Type B pancreatic cell (in vitro differentiated cells): ENCODE measurements at regions not wholly inside any gene's neighbourhood (a gene's known extent, or its start where the extent isn't known, plus 50 kb on each side); places are given as distances from the start of the nearest gene placed in this dataset.

Experiments
- DNase-seq: peaks from one replicate; pipeline ENCODE4 v3.0.0; 2021; ENCODE audit warnings: mixed read lengths; ENCODE audit not compliant: unreplicated experiment; ENCODE audit errors: extremely low spot score
- H3K27ac Mint-ChIP-seq: 2 replicates; pipeline ENCODE4 v1.8.0; 2021; ENCODE audit warnings: mild to moderate bottlenecking, mixed read lengths
- H3K27me3 Mint-ChIP-seq: 2 replicates; pipeline ENCODE4 v1.8.0; 2021; ENCODE audit warnings: mixed read lengths
- H3K36me3 Mint-ChIP-seq: 2 replicates; pipeline ENCODE4 v1.8.0; 2021; ENCODE audit warnings: mixed read lengths
- H3K4me1 Mint-ChIP-seq: one replicate; pipeline ENCODE4 v1.8.0; 2021; ENCODE audit warnings: mixed read lengths; ENCODE audit not compliant: unreplicated experiment
- H3K4me3 Mint-ChIP-seq: 2 replicates; pipeline ENCODE4 v1.8.0; 2021; ENCODE audit warnings: mild to moderate bottlenecking, mixed read lengths
- H3K9me3 Mint-ChIP-seq: 2 replicates; pipeline ENCODE4 v1.8.0; 2021; ENCODE audit warnings: mixed read lengths
- TF ChIP-seq, protein P1 (sequence below): fragments of 200-600 bp; sonication (generic); conservative IDR thresholded peaks from 2 replicates; pipeline ENCODE4 v1.5.0; 2021; ENCODE audit warnings: antibody characterized with exemption, mild to moderate bottlenecking

DNA sequence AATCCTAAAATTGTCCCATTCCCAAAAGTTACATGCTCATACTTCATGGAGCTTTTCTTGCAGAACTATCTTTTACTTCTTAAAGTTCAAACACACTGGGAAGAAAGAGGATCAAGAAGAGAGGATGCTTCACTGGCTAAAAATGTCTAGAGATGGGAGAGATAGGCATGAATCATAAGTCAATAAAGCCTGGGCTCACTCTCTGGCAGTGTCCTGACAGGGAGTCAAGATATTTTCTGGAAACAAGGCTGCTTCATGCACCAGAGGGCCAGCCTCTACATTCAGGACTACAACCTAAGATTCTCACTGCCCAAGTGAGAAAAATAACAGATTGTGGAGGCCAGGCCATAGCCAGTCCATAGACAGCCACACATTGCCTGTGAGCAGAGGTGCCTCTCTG is 1358.4 kb downstream of the EFNA5 start:
- no peaks in the 10 kb centered on the region for H3K27me3 Mint-ChIP-seq
- no peak overlapping the region for H3K27ac Mint-ChIP-seq
- no peaks in the 10 kb centered on the region for H3K9me3 Mint-ChIP-seq
- no peak for DNase-seq
- TF ChIP-seq, protein P1, sequence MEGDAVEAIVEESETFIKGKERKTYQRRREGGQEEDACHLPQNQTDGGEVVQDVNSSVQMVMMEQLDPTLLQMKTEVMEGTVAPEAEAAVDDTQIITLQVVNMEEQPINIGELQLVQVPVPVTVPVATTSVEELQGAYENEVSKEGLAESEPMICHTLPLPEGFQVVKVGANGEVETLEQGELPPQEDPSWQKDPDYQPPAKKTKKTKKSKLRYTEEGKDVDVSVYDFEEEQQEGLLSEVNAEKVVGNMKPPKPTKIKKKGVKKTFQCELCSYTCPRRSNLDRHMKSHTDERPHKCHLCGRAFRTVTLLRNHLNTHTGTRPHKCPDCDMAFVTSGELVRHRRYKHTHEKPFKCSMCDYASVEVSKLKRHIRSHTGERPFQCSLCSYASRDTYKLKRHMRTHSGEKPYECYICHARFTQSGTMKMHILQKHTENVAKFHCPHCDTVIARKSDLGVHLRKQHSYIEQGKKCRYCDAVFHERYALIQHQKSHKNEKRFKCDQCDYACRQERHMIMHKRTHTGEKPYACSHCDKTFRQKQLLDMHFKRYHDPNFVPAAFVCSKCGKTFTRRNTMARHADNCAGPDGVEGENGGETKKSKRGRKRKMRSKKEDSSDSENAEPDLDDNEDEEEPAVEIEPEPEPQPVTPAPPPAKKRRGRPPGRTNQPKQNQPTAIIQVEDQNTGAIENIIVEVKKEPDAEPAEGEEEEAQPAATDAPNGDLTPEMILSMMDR = no peak
- peaks cover 5% of the 10 kb centered on the region for H3K4me1 Mint-ChIP-seq
- H3K36me3 Mint-ChIP-seq = no peaks in the 10 kb centered on the region
- no peak overlapping the region for H3K4me3 Mint-ChIP-seq

DNA sequence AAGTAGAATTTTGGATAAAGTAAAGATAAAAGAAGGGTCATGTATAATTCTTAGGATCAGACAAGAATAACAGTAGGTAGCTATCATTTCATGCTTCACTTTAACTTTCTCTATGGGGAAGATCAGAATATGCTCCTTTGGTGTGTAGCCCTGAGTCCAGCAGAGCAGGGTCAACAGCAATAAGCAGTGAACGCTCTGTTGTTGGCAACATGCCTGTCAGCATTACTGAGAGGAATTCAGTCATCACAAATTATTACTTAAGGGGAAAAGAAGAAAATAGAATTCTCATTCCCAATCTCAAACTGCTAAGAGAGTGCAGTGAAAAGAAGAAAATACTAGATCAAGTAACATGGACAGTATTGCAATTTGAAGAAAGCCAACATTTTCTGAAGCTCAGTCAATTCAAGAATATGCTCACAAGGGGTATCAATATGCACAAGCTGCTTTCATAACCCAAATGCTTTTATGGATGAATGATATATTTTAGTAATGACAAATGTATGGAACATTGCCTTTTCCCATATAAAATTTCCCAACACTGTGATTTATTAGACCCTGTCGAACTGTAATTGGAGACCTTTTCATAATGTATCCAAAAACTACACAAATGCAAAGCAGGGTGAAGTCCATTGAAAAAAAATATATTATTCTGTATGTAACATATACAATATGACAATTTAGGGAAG is 1359.4 kb downstream of the EFNA5 start:
- H3K4me1 Mint-ChIP-seq = peaks cover 5% of the 10 kb centered on the region
- TF ChIP-seq, protein P1 = no peak
- no peak overlapping the region for H3K4me3 Mint-ChIP-seq
- H3K9me3 Mint-ChIP-seq = no peaks in the 10 kb centered on the region
- no peak overlapping the region for H3K27ac Mint-ChIP-seq
- H3K27me3 Mint-ChIP-seq = no peaks in the 10 kb centered on the region
- no peak for DNase-seq
- H3K36me3 Mint-ChIP-seq = no peaks in the 10 kb centered on the region

DNA sequence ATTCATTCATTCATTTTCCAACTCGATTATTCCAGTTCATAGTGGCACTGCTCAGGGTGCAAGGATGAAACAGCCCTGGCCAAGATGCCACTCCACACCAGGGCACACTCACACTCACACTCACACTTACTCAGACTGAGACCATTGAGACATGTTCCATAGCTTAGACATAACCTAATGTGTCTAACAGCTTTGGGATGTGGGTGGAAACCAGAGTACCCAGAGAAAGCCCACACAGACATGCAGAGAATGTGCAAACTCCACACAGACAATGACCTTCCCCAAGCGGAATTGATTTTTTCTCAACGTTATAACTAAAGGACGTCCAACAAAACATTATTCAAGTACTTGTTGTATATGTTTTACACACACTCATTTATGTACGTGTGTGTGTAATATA is 1363.5 kb downstream of the EFNA5 start:
- Mint-ChIP-seq H3K4me3 (no peak overlapping the region), H3K27ac (no peak overlapping the region)
- TF ChIP-seq, protein P1 = no peak

DNA sequence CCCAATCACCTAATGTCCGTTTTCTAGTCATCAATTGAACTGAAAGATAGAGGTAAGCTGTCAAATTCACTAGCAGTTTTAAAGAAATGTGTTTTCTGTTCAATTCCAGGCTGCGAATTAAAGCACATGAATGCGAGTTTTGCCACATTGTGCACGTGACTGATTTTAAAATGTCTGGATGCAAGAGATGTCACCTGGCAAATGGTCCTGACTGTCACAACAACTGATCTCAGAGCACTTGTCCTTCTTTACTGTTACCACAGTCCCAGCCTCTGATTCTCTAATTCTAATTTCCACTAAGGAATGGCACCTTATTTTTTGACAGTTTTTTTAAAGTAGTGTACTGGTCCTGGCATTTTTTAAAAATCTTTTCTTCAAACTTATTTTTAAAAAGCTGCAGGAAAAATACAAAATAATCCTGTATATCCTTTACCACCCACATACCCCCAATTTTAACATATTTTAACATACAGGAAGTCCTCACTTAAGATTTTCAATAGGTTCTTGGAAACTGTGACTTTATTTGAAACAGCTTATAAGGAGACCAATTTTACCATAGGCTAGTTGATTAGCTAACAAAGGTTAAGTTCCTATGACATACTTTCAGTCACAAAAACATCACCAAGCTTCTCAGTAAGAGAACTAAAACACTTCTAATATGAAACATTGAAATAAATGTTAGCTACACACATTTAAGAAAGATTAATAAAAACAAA is 1364.3 kb downstream of the EFNA5 start:
- TF ChIP-seq, protein P1 = no peak
- Mint-ChIP-seq H3K27me3 (no peaks in the 10 kb centered on the region), H3K9me3 (no peaks in the 10 kb centered on the region), H3K27ac (no peak overlapping the region), H3K36me3 (no peaks in the 10 kb centered on the region), H3K4me3 (no peak overlapping the region), H3K4me1 (peaks cover 5% of the 10 kb centered on the region)
- no peak for DNase-seq

More for the DNA sequence above, 1363.5 kb downstream of the EFNA5 start:
- peaks cover 5% of the 10 kb centered on the region for H3K4me1 Mint-ChIP-seq
- no peaks in the 10 kb centered on the region for H3K36me3 Mint-ChIP-seq
- no peaks in the 10 kb centered on the region for H3K27me3 Mint-ChIP-seq
- H3K9me3 Mint-ChIP-seq = no peaks in the 10 kb centered on the region
- no peak for DNase-seq

DNA sequence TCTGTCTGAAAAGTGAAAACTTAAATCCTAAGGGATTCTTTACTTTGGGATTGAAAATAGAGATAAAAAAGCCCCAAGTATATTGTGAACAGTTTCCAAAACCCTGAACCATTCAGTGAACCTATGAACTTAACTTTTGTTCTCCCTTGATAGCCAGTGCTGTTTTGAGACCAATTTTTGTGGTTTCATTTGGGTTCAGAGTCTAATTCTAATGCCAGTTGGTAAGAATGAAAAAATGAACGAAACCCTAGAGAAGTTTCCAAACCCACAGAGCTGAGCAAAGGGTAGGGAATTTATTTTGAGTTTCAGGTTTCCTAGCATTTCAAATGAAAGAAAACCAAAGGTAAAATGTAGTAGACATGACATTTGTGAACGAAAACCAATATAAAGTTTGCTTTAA is 1366.8 kb downstream of the EFNA5 start:
- Mint-ChIP-seq H3K27me3 (no peaks in the 10 kb centered on the region), H3K27ac (no peak overlapping the region), H3K4me1 (no peaks in the 10 kb centered on the region), H3K9me3 (no peaks in the 10 kb centered on the region), H3K4me3 (no peak overlapping the region), H3K36me3 (no peaks in the 10 kb centered on the region)
- DNase-seq = no peak
- TF ChIP-seq, protein P1 = no peak
